Esophagus squamous epithelium (tissue), 5 donors: ENCODE measurements at regions not wholly inside any gene's neighbourhood (a gene's known extent, or its start where the extent isn't known, plus 50 kb on each side); places are given as distances from the start of the nearest gene placed in this dataset.

ENCODE experiments used
- DNase-seq: peaks from one replicate; lab custom pipeline; 2025; lab: John Stamatoyannopoulos, UW
- H3K27ac ChIP-seq, 4 donors: fragments of 200-600 bp; sonication (generic); one replicate each; pipeline ENCODE4 v1.5.1; 2016 to 2019; ENCODE audit warnings: mild to moderate bottlenecking in 1 of 4
- H3K27me3 ChIP-seq, 4 donors: fragments of 200-600 bp; sonication (generic); 1 replicate in 3 of 4; 2 replicates in 1 of 4; pipeline versions ENCODE4 v1.5.1 to v1.6.0; 2017 to 2021; ENCODE audit warnings: antibody characterized with exemption in 1 of 4
- H3K36me3 ChIP-seq, 3 donors: fragments of 200-600 bp; sonication (generic); one replicate each; pipeline ENCODE4 v1.5.1; 2016 to 2019
- H3K4me1 ChIP-seq, 3 donors: fragments of 200-600 bp; sonication (generic); one replicate each; pipeline ENCODE4 v1.5.1; 2017 to 2019
- H3K4me3 ChIP-seq, 4 donors: fragments of 200-600 bp; sonication (generic); 1 replicate in 3 of 4; 2 replicates in 1 of 4; pipeline ENCODE4 v1.5.1; 2016 to 2019; ENCODE audit warnings: mild to moderate bottlenecking in 2 of 4, moderate library complexity in 1 of 4
- H3K9me3 ChIP-seq, 3 donors: fragments of 200-600 bp; sonication (generic); one replicate each; pipeline ENCODE4 v1.5.1; 2016 to 2019
- CTCF ChIP-seq, 6 experiments: fragments of 450-650 bp in 4 of 6; fragments of 200-600 bp in 2 of 6; sonication (generic) in 2 of 6; IDR thresholded peaks; one replicate each; pipeline ENCODE4 v1.5.1; 2016 to 2019; ENCODE audit warnings: antibody characterized with exemption in 6 of 6, mild to moderate bottlenecking in 4 of 6, moderate library complexity in 4 of 6
- POLR2A ChIP-seq, 4 donors: fragments of 450-650 bp; IDR thresholded peaks; one replicate each; pipeline ENCODE4 v1.6.1; 2017; ENCODE audit warnings: antibody characterized with exemption in 4 of 4, mild to moderate bottlenecking in 4 of 4, moderate library complexity in 3 of 4
- WGBS, 2 donors: methylation state at CpG; one replicate each; pipeline ENCODE4 v1.1.5; 2018; 5-methylcytosine and 5-hydroxymethylcytosine counted together
- intact Hi-C: fragments of 100-400 bp; cut with DNase I; formaldehyde crosslinking; loops from one replicate; pipeline ENCODE4 v1.15.0; 2022
- donor health status: DM: yes; HTN: yes; CAD: no.

GRCh38 chrX:109294097-109294814 is 187.6 kb downstream of the GUCY2F start:
- Histone ChIP-seq H3K36me3 (no peaks in the 10 kb centered on the region), H3K4me3 (no peak overlapping the region), H3K4me1 (no peaks in the 10 kb centered on the region), H3K9me3 (no peaks in the 10 kb centered on the region), H3K27me3 (no peaks in the 10 kb centered on the region), H3K27ac (no peak overlapping the region)
- no peak for DNase-seq
- TF ChIP-seq POLR2A (IDR thresholded peaks at IDR 0.05) (no peak), CTCF (IDR thresholded peaks at IDR 0.05) (no peak)
- WGBS, 2 donors = 52 to 83% methylated on average over 1 to 4 of the region's 4 CpGs
- intact Hi-C loops = no loop called here

GRCh38 chrX:109283870-109284269 is 198.0 kb downstream of the GUCY2F start:
- intact Hi-C loops = no loop called here
- Histone ChIP-seq H3K27me3 (no peaks in the 10 kb centered on the region), H3K9me3 (no peaks in the 10 kb centered on the region), H3K4me3 (no peak overlapping the region), H3K36me3 (no peaks in the 10 kb centered on the region), H3K4me1 (no peaks in the 10 kb centered on the region), H3K27ac (no peak overlapping the region)
- TF ChIP-seq POLR2A (IDR thresholded peaks at IDR 0.05) = no peak
- WGBS, 2 donors = 71 to 90% methylated on average over 1 of the region's 1 CpG
- DNase-seq = no peak

GRCh38 chrX:109281483-109282275 is 200.2 kb downstream of the GUCY2F start:
- Histone ChIP-seq H3K9me3 (no peaks in the 10 kb centered on the region), H3K4me1 (no peaks in the 10 kb centered on the region), H3K4me3 (no peak overlapping the region), H3K36me3 (no peaks in the 10 kb centered on the region), H3K27me3 (peaks cover 0 to 3% (median 0%) of the 10 kb centered on the region in 4 donors), H3K27ac (no peak overlapping the region)
- intact Hi-C loops = no loop called here
- no peak for DNase-seq
- WGBS, 2 donors = 6 to 17% methylated on average over 3 of the region's 3 CpGs
- TF ChIP-seq CTCF (IDR thresholded peaks at IDR 0.05) (no peak), POLR2A (IDR thresholded peaks at IDR 0.05) (no peak)

- H3K9me3 ChIP-seq = no peaks in the 10 kb centered on the region
- intact Hi-C loops = no loop called here
- no peak for TF ChIP-seq CTCF (IDR thresholded peaks at IDR 0.05)
- peaks cover 0 to 8% (median 0%) of the 10 kb centered on the region in 3 donors for H3K4me1 ChIP-seq
- H3K27me3 ChIP-seq = peaks cover 0 to 3% (median 0%) of the 10 kb centered on the region in 4 donors
- DNase-seq = no peak
- 70 to 89% methylated on average over 2 to 3 of the region's 3 CpGs for WGBS, 2 donors
- no peak overlapping the region for H3K27ac ChIP-seq
- no peaks in the 10 kb centered on the region for H3K36me3 ChIP-seq
- H3K4me3 ChIP-seq = no peak overlapping the region
Observed at GRCh38 chrX:109274806-109275205, 207.1 kb downstream of the GUCY2F start.

- no peak overlapping the region for H3K4me3 ChIP-seq
- TF ChIP-seq POLR2A (IDR thresholded peaks at IDR 0.05) (no peak), CTCF (IDR thresholded peaks at IDR 0.05) (no peak)
- no peaks in the 10 kb centered on the region for H3K27me3 ChIP-seq
- no peaks in the 10 kb centered on the region for H3K9me3 ChIP-seq
- no peaks in the 10 kb centered on the region for H3K36me3 ChIP-seq
- peaks cover 0 to 14% (median 0%) of the 10 kb centered on the region in 3 donors for H3K4me1 ChIP-seq
- intact Hi-C loops = no loop called here
- peak; percentile 0 for DNase-seq
- H3K27ac ChIP-seq = no peak overlapping the region
- WGBS, 2 donors = 13 to 37% methylated on average over 1 to 2 of the region's 2 CpGs
Observed at GRCh38 chrX:109270580-109271484, 211.1 kb downstream of the GUCY2F start.
